ENCODE measurements at regions not wholly inside any gene's neighbourhood (a gene's known extent, or its start where the extent isn't known, plus 50 kb on each side); places are given as distances from the start of the nearest gene placed in this dataset.

GRCh38 chr5:44885903-44886302, 77.2 kb downstream of the MRPS30 start:
- H3K4me3 ChIP-seq (ENCODE audit: low read depth, low read length), result no peak overlapping the region
- DNase-seq (ENCODE audit: low read depth), result peak; percentile 7
- TF ChIP-seq CTCF (IDR thresholded peaks at IDR 0.05; ENCODE audit: low read depth, low read length, missing control alignments), result no peak

GRCh38 chr5:44887722-44888121, 79.0 kb downstream of the MRPS30 start:
- no peak overlapping the region for H3K4me3 ChIP-seq (ENCODE audit: low read depth, low read length)
- DNase-seq (ENCODE audit: low read depth), result no peak
- TF ChIP-seq CTCF (IDR thresholded peaks at IDR 0.05; ENCODE audit: low read depth, low read length, missing control alignments), result no peak

GRCh38 chr5:44888435-44888834, 79.7 kb downstream of the MRPS30 start:
- no peak overlapping the region for H3K4me3 ChIP-seq (ENCODE audit: low read depth, low read length)
- no peak for TF ChIP-seq CTCF (IDR thresholded peaks at IDR 0.05; ENCODE audit: low read depth, low read length, missing control alignments)
- DNase-seq (ENCODE audit: low read depth), result no peak

GRCh38 chr5:44891116-44891515, 82.4 kb downstream of the MRPS30 start:
- TF ChIP-seq CTCF (IDR thresholded peaks at IDR 0.05; ENCODE audit: low read depth, low read length, missing control alignments), result no peak
- DNase-seq (ENCODE audit: low read depth), result no peak

GRCh38 chr5:44900273-44900954, 91.7 kb downstream of the MRPS30 start:
- H3K4me3 ChIP-seq (ENCODE audit: low read depth, low read length), result no peak overlapping the region
- TF ChIP-seq CTCF (IDR thresholded peaks at IDR 0.05; ENCODE audit: low read depth, low read length, missing control alignments), result no peak
- DNase-seq (ENCODE audit: low read depth), result no peak

More at GRCh38 chr5:44891116-44891515, 82.4 kb downstream of the MRPS30 start:
- H3K4me3 ChIP-seq (ENCODE audit: low read depth, low read length), result no peak overlapping the region

- no peak for TF ChIP-seq CTCF (IDR thresholded peaks at IDR 0.05; ENCODE audit: low read depth, low read length, missing control alignments)
- H3K4me3 ChIP-seq (ENCODE audit: low read depth, low read length), result no peak overlapping the region
- DNase-seq (ENCODE audit: low read depth), result no peak
These were observed 98.6 kb downstream of the MRPS30 start for GRCh38 chr5:44907396-44907795.

- no peak overlapping the region for H3K4me3 ChIP-seq (ENCODE audit: low read depth, low read length)
- DNase-seq (ENCODE audit: low read depth), result no peak
- no peak for TF ChIP-seq CTCF (IDR thresholded peaks at IDR 0.05; ENCODE audit: low read depth, low read length, missing control alignments)
These were observed 100.3 kb downstream of the MRPS30 start for GRCh38 chr5:44909004-44909403.

All from GM12864 (cell line).